Activated naive CD4-positive, alpha-beta T cell treated with anti-CD3 and anti-CD28 coated beads for 36 hours (primary cell): ENCODE measurements at regions not wholly inside any gene's neighbourhood (a gene's known extent, or its start where the extent isn't known, plus 50 kb on each side); places are given as distances from the start of the nearest gene placed in this dataset.

Experiments
- CTCF ChIA-PET: fragments of 350-600 bp; sonication (Branson Sonifier 250); formaldehyde crosslinking; loops from one replicate; lab custom pipeline; 2021; ENCODE audit warnings: antibody characterized with exemption; lab: Charles Lee
- DNase-seq: peaks from one replicate; pipeline ENCODE4 v3.0.0-alpha.2; 2020
- H3K27ac Mint-ChIP-seq: one replicate; pipeline ENCODE4 v1.8.0; 2021; ENCODE audit warnings: mild to moderate bottlenecking, mixed read lengths
- H3K27me3 Mint-ChIP-seq: one replicate; pipeline ENCODE4 v1.8.0; 2021; ENCODE audit warnings: low read depth, mixed read lengths
- H3K36me3 Mint-ChIP-seq: one replicate; pipeline ENCODE4 v1.8.0; 2021; ENCODE audit warnings: low read depth, mixed read lengths
- H3K4me1 Mint-ChIP-seq: one replicate; pipeline ENCODE4 v1.8.0; 2021; ENCODE audit warnings: low read depth, mixed read lengths
- H3K4me3 Mint-ChIP-seq: one replicate; pipeline ENCODE4 v1.8.0; 2021; ENCODE audit warnings: mild to moderate bottlenecking, moderate library complexity, mixed read lengths
- H3K9me3 Mint-ChIP-seq: one replicate; pipeline ENCODE4 v1.8.0; 2021; ENCODE audit warnings: mixed read lengths
- intact Hi-C: fragments of 100-400 bp; cut with micrococcal nuclease; formaldehyde crosslinking; loops from one replicate; pipeline ENCODE4 v1.15.1; 2023

- Mint-ChIP-seq H3K9me3 (no peaks in the 10 kb centered on the region), H3K4me1 (no peaks in the 10 kb centered on the region), H3K4me3 (no peak overlapping the region), H3K27ac (no peak overlapping the region), H3K36me3 (no peaks in the 10 kb centered on the region), H3K27me3 (peaks cover 4% of the 10 kb centered on the region)
- DNase-seq = no peak
- CTCF ChIA-PET = interaction anchor here (1.9 kb wide), 1 partner anchor 457 kb away, joined by 5 read pairs; no protein-coding TSS in a partner anchor
- intact Hi-C loops = loop anchor here (5.0 kb wide), 1 partner anchor 150 kb away; no protein-coding TSS in a partner anchor
Measured at GRCh38 chr10:25877296-25877695, 56.7 kb upstream of the MYO3A start.
